C4-2B (cell line): ENCODE measurements at regions not wholly inside any gene's neighbourhood (a gene's known extent, or its start where the extent isn't known, plus 50 kb on each side); places are given as distances from the start of the nearest gene placed in this dataset.

Source experiments
- H3K27ac ChIP-seq: fragments of 450-650 bp; 2 replicates; pipeline ENCODE4 v1.5.1; 2017
- ZFX ChIP-seq: fragments of 450-650 bp; IDR thresholded peaks from 2 replicates; pipeline ENCODE4 v1.6.1; 2017
- TF ChIP-seq, protein P1 (sequence below): fragments of 450-650 bp; conservative IDR thresholded peaks from 2 replicates; pipeline ENCODE4 v1.5.1; 2017; ENCODE audit warnings: mild to moderate bottlenecking

DNA sequence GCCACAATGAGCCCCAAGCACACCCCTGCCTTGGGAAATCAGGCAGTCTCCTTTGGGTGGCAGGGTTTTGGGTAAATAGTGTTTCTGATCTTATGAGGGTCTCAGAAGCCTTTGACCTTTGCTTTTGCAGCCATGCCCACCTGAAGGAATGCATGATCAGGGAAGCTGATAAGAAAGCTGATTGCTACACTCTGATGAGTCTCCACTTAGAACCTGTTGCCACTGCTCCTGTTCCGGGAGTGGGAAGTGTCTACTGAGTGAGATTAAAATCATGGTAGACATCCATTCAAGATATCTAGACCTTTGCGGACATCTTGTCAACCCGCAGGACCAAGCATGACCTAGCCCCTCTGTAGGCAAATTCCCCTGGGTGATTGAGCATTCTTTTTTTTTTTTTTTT, 282.6 kb downstream of the SKIDA1 start:
- no peak for TF ChIP-seq ZFX
- TF ChIP-seq, protein P1, sequence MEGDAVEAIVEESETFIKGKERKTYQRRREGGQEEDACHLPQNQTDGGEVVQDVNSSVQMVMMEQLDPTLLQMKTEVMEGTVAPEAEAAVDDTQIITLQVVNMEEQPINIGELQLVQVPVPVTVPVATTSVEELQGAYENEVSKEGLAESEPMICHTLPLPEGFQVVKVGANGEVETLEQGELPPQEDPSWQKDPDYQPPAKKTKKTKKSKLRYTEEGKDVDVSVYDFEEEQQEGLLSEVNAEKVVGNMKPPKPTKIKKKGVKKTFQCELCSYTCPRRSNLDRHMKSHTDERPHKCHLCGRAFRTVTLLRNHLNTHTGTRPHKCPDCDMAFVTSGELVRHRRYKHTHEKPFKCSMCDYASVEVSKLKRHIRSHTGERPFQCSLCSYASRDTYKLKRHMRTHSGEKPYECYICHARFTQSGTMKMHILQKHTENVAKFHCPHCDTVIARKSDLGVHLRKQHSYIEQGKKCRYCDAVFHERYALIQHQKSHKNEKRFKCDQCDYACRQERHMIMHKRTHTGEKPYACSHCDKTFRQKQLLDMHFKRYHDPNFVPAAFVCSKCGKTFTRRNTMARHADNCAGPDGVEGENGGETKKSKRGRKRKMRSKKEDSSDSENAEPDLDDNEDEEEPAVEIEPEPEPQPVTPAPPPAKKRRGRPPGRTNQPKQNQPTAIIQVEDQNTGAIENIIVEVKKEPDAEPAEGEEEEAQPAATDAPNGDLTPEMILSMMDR = no peak
- H3K27ac ChIP-seq = no peak overlapping the region

DNA sequence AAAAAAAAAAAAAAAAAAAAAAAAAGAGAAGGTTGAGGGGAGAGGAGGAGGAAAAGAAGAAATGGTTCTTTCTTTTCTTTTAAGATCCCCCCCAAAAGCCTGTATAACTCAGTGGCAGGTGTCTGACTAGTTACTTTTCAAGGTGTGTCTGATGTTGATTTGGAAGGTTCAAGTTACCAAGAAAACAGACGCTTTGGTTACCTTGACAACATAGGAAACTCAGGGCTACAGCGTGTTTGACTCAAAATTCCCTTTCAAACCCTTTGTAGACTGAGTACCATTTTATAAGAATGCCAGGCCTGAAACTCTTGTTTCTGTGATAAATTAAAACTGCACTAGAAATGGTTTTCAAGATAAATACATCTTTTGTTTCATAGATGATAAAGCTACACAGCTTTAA, 286.8 kb downstream of the SKIDA1 start:
- TF ChIP-seq ZFX = no peak
- TF ChIP-seq, protein P1 = no peak
- no peak overlapping the region for H3K27ac ChIP-seq

DNA sequence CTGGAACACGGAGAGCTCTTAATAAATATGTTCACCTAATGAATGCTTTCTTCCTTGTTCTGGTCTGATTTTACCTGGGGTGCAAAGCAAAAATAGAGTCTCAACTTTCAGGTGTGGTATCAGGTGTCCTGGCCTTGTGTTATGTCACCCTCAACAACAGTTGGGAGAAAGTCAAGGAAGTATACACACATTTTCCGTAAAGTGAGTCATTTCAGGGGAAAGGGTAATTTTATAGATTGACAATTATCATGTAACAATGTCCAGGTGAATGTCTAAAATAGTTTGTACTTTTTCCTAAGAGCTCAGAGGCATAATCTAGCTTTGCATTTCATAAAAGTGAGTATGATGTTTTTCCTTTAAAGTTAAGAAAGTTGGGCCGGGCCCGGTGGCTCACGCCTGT, 287.4 kb downstream of the SKIDA1 start:
- H3K27ac ChIP-seq = no peak overlapping the region
- TF ChIP-seq ZFX = no peak
- TF ChIP-seq, protein P1 = no peak

DNA sequence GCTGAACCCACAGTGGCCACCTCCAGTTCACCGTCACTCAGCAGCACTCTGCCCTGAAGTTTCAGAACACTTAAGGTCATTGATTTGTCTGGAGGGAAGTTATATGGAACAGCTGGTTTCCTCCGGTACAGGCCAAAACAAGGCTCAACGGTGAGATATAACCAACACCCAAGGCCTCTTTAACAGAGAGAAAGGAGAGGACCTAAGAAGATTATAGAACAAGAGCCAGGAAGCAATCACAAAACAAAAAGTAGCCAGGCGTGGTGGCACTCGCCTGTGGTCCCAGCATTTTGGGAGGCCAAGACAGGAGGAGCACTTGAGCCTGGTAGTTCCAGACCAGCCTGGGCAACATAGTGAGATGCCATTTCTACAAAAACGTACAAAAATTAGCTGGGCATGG, 290.7 kb downstream of the SKIDA1 start:
- H3K27ac ChIP-seq = no peak overlapping the region
- TF ChIP-seq, protein P1 = no peak
- no peak for TF ChIP-seq ZFX

DNA sequence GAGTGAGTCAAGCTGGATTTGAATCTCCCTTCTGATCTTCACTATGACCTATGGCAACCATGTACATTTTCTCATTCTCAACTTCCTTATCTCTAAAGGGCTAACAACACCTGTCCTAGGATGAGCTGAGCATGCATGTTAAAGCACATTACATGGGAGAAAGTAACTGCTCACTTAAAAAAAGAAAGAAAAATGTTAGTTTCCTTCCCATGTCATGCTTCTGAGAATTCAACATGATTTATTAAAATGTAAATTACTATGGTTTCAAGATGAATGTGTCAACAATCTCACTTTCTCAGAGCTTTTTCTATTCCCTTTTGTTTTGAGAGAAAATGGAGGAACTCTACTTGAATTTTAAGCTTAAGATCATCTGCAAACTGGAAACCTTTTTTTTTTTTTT, 295.3 kb downstream of the SKIDA1 start:
- no peak for TF ChIP-seq ZFX
- TF ChIP-seq, protein P1 = no peak
- no peak overlapping the region for H3K27ac ChIP-seq

DNA sequence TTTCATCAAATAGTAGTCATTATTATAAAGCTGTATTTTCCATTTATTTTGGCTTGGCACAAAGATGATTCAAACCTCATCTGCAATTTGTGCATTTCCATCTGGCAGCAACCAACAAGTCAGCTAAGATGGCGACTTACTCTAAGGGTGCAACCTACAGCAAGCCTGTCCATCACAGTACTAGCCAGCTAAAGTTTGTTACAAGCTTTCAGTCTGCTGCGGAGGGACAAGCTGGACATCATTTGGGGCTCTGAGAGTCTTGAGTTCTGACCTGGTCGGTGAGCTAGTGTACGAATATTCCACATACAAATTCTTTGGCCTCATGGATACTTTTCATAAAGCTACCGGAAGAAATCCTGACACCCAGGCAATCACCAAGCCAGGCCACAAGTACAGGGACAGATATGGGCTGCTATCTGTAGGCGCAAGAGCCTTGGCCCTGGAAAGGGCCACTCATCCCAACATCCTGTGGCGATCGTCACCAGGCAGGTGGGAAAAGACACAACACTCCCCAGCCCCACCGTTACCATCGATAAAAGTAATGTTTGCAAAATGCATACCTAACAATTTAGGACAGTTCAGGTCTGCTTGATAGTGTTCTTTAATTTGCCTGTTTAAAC, 307.6 kb downstream of the SKIDA1 start:
- no peak for TF ChIP-seq ZFX
- TF ChIP-seq, protein P1 = no peak
- no peak overlapping the region for H3K27ac ChIP-seq

DNA sequence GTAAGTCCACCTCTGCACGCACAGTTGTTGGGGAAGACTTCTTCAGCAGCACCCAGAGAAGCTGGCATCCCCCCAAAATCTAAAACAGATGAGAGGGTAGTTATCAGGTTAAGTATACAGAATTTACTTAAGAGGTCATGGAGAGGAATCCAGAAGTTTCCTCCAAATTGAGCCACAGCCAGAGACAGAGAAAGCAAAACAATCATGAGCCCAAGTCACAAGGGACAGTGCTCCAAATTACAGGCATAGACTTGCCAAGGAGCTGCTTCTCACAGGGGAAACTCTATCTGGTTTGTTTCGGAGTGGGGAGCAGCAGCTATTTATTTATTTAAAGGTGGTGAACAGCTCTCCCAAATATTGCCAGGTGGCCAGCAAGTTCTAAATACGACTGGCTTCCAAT, 308.4 kb downstream of the SKIDA1 start:
- TF ChIP-seq, protein P1 = no peak
- no peak for TF ChIP-seq ZFX
- no peak overlapping the region for H3K27ac ChIP-seq
